OCI-M1 (cell line): ENCODE measurements at regions not wholly inside any gene's neighbourhood (a gene's known extent, or its start where the extent isn't known, plus 50 kb on each side); places are given as distances from the start of the nearest gene placed in this dataset.
A peak's percentile ranks its signal among the peaks of the same experiment; 100 is the strongest.

Experiments
- DNase-seq: peaks from one replicate; lab custom pipeline; 2025; lab: John Stamatoyannopoulos, UW

GRCh38 chr11:111444040-111444439 lies 65.0 kb upstream of the POU2AF1 start:
- no peak for DNase-seq

DNA sequence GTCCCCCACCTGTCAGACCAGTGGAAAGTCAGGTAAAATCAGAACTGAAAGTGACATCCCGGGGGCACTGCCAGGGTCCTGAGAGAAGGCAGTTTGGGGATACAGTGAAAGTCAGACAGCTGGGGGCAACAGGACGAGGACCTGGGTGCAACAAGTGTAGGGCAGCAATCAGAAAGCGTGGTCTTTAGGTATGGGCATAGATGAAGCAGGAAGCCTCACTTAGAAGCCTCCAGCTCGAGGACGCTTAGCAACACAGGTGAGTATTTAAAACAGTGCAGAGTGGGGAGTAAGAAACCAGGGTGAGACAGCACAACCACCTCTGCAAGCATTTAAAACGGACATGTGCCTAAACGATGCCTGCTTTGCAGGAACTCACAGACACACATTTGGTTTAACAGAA lies 64.6 kb upstream of the POU2AF1 start:
- DNase-seq = no peak

DNA sequence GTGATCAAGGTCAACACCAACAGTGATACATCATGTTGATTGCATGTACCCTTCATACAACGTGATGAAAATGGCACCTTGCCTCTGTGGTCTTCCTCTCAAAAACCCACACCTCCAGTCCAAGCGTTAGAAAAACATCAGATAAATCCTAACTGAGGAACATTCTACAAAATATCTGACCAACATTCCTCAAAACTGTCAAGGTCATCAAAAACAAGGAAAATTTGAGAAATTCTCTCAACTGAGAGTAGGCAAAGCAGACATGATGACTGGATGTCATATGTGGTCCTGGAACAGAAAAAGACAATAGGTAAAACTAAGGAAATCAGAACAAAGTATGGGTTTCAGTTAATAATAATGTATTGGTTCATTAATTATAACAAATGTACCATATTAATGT lies 64.0 kb upstream of the POU2AF1 start:
- DNase-seq = no peak

DNA sequence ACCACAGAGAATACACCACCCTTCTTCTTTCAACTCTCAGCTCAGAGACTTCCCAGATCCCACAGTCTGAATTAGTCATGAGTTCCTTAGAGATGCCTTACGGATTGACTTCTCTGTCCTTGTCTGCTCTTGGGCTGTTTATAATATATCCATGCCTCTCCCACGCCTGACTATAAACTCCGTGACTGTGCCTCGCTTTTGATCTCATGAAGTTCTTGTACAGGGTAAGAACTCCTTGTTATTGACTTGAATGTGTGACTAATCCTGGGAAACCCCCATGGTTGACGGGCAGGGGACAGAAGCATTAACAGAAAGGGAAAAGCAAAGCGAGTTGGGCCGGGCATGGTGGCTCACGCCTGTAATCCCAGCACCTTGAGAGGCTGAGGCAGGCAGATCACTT lies 62.4 kb upstream of the POU2AF1 start:
- DNase-seq = no peak

DNA sequence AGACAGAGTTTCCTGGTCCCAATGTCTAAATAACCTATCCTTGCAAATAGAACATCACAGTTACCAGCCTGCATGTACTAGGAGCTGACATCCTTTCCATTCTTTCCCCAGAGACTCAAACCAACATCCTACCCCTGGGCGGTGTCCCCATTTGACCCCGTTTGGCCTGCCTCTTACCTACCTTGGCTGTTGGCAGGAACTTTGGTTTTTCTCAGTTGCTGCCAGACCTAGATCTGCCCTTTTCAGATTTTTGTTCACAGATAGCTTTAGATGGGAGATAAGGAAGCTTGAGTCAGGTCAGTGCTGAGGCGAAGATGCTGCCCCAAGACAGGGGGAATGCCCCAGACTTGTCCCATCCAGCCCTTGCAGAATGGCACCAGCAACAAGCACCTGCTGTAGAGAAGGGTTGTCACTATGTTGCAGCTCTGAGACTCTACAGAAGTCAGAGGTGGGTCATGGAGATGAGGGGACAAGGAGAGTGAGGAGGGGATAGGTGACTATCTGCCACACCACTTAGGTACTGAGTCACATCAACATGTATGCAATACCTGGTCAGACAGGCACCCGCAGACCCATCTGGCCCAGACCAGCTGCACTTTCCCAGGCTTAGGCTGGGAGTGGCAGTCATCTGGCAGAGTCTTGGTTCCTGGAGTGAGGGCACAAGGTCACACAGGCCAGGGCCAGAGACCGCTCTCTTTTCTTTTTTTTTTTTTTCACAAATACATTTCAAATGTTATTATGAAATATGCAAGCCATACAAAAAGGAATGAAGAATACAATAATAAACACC lies 61.5 kb upstream of the POU2AF1 start:
- DNase-seq = no peak

DNA sequence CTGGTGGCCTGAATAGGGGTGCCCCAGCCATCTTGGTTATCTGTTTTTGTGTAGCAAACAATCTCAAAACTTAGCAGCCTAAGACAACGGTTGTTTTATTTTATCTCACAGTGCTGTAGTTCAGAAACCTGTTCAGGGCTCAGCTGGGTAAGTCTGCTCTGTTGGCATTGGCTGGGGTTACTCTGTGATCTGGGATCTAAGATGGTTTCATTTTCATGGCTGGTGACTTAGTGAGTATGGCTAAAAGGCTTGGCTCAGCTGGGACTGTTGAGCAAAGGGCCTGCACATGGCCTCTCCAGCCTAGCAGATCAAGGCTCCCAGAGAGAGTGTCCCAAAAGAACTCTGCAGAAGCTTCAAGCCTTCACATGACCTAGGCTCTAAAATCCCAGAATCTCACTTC lies 60.8 kb upstream of the POU2AF1 start:
- DNase-seq = no peak

GRCh38 chr11:111438846-111439520 lies 59.9 kb upstream of the POU2AF1 start:
- no peak for DNase-seq

- no peak for DNase-seq
These were observed 59.1 kb upstream of the POU2AF1 start for GRCh38 chr11:111438168-111438567.

DNA sequence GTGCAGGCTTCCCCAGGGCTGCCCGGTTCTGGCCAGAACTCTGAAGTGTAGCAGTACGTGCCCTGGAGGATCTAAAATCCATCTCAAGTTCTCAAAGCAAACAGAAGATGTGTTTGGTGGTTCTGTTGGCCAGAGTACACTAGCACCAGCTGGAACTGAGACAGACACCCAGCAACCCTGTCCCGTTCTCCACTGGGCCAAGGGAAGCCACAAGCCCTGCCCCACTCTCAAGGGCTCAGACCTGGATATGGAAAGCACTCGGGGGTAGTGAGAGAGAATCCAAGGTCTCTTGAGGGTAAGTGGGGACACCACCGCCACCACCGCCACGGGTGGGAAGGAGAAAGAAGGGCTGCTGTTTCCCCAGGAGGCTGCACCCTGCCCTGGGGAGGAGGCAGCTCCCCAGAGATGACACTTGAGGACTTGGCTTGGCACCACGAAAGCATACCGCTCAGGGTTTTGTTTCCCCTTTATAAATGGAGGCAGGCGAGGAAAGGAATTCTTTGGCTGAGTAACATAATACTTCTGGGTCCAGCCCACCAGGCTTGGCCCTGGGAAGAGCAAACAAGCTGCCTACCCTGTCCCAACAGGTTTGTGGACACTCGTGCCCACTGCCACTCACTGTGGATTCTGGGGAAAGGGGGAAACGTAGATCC lies 56.1 kb upstream of the POU2AF1 start:
- no peak for DNase-seq

GRCh38 chr11:111429066-111429506 lies 50.0 kb upstream of the POU2AF1 start:
- DNase-seq = peak; percentile 90
